K562 (cell line): ENCODE measurements at regions not wholly inside any gene's neighbourhood (a gene's known extent, or its start where the extent isn't known, plus 50 kb on each side); places are given as distances from the start of the nearest gene placed in this dataset.

ENCODE experiments used
- CTBP1 ChIP-seq: fragments of 450-650 bp; IDR thresholded peaks from 2 replicates; pipeline ENCODE4 v1.6.1; 2016; ENCODE audit warnings: borderline replicate concordance
- HDAC1 ChIP-seq, 2 experiments: fragments of 450-650 bp; IDR thresholded peaks; 2 replicates each; pipeline ENCODE4 v1.6.1; 2016 to 2017; ENCODE audit warnings: inconsistent platforms in 1 of 2, mild to moderate bottlenecking in 1 of 2, moderate library complexity in 1 of 2
- MBD2 ChIP-seq: sonication (generic); IDR thresholded peaks from 2 replicates; pipeline ENCODE4 v1.6.1; 2016; ENCODE audit warnings: low read depth, borderline replicate concordance
- MYC ChIP-seq, 2 experiments: fragments of 250-450 bp in 1 of 2; sonication (Bioruptor Pico) in 1 of 2; IDR thresholded peaks; 2 replicates each; pipeline versions ENCODE4 v1.5.1 to v1.6.1; 2012 to 2021; ENCODE audit warnings: low read depth in 2 of 2, borderline replicate concordance in 1 of 2, improper control_type of control experiment in 1 of 2, low read length in 1 of 2, mild to moderate bottlenecking in 1 of 2, moderate library complexity in 1 of 2
- NONO ChIP-seq, 2 experiments: fragments of 200-400 bp in 1 of 2; fragments of 450-650 bp in 1 of 2; formaldehyde crosslinking in 1 of 2; IDR thresholded peaks; 2 replicates each; pipeline ENCODE4 v1.6.1; 2017; ENCODE audit warnings: low read depth in 2 of 2, mild to moderate bottlenecking in 2 of 2, moderate library complexity in 2 of 2, low read length in 1 of 2
- OTX1 ChIP-seq: fragments of 450-650 bp; formaldehyde crosslinking; IDR thresholded peaks from 2 replicates; pipeline ENCODE4 v1.4.0; 2022; ENCODE audit warnings: mild to moderate bottlenecking
- PYGO2 ChIP-seq: fragments of 450-650 bp; IDR thresholded peaks from 2 replicates; pipeline ENCODE4 v1.6.1; 2016; ENCODE audit warnings: mild to moderate bottlenecking, missing genetic modification characterization, moderate library complexity, missing compliant biosample characterization
- RAD51 ChIP-seq: fragments of 450-650 bp; IDR thresholded peaks from 2 replicates; pipeline ENCODE4 v1.7.1; 2016; ENCODE audit warnings: low read depth, mild to moderate bottlenecking, borderline replicate concordance
- SRF ChIP-seq, 2 experiments: fragments of 250-450, 450-650 bp in 1 of 2; sonication (Bioruptor Pico) in 1 of 2; sonication (generic) in 1 of 2; formaldehyde crosslinking; IDR thresholded peaks; 2 replicates each; pipeline versions ENCODE4 v1.5.0 to v1.5.1; 2020 to 2022; ENCODE audit warnings: mild to moderate bottlenecking in 1 of 2, missing genetic modification reagents in 1 of 2
- ZFP1 ChIP-seq: fragments of 450-650 bp; formaldehyde crosslinking; IDR thresholded peaks from 2 replicates; pipeline ENCODE4 v1.4.0; 2020; ENCODE audit warnings: mild to moderate bottlenecking, mixed read lengths
- ZNF274 ChIP-seq: IDR thresholded peaks from 2 replicates; pipeline ENCODE4 v1.6.1; 2011; ENCODE audit warnings: low read depth, mild to moderate bottlenecking, low read length, moderate library complexity, borderline replicate concordance
- ZNF583 ChIP-seq: fragments of 250-450 bp; sonication (Bioruptor Pico); IDR thresholded peaks from 2 replicates; pipeline ENCODE4 v1.4.0; 2020
- TF ChIP-seq, protein P1 (sequence below): fragments of 450-650 bp; formaldehyde crosslinking; conservative IDR thresholded peaks from 2 replicates; pipeline ENCODE4 v1.4.0; 2022; ENCODE audit warnings: mild to moderate bottlenecking, missing genetic modification characterization
- TF ChIP-seq, protein P2 (sequence below): fragments of 250-450 bp; sonication (Bioruptor Pico); IDR thresholded peaks from 2 replicates; pipeline ENCODE4 v1.5.0; 2021; ENCODE audit warnings: mild to moderate bottlenecking, moderate library complexity
- TF ChIP-seq, protein P3 (sequence below): fragments of 250-450 bp; sonication (Bioruptor Pico); IDR thresholded peaks from 2 replicates; pipeline ENCODE4 v1.5.0; 2021
- TF ChIP-seq, protein P4 (sequence below), 2 experiments: IDR thresholded peaks; 2 replicates each; pipeline ENCODE4 v1.6.1; 2012; ENCODE audit warnings: improper control_type of control experiment in 2 of 2, low read depth in 2 of 2, low read length in 2 of 2, borderline replicate concordance in 1 of 2

DNA sequence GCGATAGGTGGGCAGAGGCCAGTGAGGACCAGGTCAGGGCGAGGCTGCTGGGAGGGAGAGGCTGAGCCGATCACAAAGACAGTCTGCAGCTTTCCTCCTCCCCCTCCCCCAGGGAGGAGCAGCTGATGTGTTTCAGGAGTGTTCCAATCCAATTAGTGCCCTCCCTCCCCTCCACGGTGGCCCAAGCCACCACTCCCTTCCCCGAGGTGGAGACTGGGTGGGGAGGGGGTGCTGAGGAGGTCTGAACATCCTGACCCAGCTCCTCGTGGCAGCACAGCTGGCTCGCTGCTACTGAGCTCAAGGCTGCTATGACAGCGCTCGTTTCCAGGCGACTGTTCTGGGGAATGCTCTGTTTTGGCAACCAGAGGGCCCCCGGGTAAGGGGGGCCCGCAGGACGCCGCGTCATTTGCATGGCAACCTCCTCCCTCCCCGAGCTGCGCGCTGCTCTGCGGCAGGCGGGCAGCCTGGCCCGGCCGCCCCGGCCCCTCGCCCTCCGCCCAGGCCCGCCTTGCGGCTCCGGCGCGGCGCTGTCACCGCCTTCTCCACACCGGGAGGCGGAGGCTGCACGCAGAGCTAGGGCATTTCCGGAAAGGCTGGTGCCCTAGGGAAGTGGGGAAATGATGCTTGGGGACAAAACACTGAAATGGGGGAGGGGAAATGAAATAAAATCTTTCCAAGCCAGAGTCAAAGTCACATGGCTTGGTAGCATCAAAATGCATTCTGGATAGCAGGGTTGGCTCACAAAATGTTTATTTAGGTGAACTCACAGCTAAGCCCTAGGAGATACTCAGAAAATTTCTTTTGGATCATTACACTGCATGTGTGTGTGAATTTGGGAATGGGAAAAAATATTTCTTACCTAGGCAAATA is 67.4 kb upstream of the PIM1 start (continued):
- TF ChIP-seq, protein P1, sequence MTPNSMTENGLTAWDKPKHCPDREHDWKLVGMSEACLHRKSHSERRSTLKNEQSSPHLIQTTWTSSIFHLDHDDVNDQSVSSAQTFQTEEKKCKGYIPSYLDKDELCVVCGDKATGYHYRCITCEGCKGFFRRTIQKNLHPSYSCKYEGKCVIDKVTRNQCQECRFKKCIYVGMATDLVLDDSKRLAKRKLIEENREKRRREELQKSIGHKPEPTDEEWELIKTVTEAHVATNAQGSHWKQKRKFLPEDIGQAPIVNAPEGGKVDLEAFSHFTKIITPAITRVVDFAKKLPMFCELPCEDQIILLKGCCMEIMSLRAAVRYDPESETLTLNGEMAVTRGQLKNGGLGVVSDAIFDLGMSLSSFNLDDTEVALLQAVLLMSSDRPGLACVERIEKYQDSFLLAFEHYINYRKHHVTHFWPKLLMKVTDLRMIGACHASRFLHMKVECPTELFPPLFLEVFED, result no peak
- peak; percentile 79 for TF ChIP-seq MYC (IDR thresholded peaks at IDR 0.05; ENCODE audit: low read depth, low read length)
- TF ChIP-seq MYC (CRISPR knock-in tag; IDR thresholded peaks at IDR 0.05; ENCODE audit: borderline replicate concordance, low read depth), result no peak
- TF ChIP-seq ZNF274, result no peak
- TF ChIP-seq, protein P2, sequence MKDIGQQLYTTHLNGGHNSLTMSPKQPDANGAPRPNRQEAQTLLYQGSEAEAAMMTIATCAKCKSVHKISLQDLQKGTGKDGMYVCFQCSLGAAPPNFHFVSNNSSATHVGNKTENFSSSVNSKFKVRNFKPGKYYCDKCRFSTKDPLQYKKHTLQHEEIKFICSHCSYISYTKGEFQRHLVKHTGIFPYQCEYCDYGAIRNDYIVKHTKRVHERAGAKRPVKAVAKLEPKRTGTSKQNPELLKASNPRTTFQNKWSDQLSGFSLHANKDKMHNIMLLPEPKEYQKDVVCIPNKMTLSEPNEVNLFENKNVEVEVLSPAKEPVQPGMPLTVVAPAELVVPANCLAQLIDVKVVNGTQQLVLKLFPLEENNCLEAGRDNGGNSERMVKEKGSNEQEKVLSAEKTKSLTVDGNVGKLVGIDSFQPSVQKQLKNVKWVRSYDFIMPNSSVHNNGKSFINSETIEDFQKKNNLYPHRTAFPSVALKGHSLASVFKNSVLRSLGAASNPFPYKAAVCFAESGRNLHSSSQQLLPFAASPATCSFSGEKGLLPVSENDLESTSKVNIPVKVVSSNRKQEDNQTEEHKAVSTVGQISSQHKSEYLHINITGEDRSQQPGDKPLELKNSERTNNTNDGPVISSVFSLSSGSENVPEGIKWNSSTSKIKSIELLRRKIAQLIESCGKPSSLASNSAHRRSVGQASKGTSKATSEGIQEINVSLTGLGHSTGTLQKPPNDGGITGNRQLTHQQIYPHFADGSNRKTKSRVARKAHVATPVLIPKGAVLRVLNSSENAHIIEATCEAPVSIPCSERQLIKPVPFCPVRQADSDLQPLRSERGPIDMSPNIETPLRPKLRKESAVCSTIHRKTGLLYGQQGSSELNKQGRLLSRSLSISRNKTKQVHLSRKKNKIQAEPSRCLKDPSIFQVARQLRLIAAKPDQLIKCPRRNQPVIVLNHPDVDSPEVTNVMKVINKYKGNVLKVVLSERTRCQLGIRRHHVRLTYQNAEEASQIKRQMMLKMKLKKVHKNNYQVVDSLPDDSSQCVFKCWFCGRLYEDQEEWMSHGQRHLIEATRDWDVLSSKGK (CRISPR knock-in tag), result no peak
- 0 out of 2 replicates have a peak, but pooled peaks have one; percentile 24 for TF ChIP-seq RAD51
- TF ChIP-seq ZFP1 (CRISPR knock-in tag), result no peak
- no peak for TF ChIP-seq OTX1 (CRISPR knock-in tag)
- TF ChIP-seq, protein P3, sequence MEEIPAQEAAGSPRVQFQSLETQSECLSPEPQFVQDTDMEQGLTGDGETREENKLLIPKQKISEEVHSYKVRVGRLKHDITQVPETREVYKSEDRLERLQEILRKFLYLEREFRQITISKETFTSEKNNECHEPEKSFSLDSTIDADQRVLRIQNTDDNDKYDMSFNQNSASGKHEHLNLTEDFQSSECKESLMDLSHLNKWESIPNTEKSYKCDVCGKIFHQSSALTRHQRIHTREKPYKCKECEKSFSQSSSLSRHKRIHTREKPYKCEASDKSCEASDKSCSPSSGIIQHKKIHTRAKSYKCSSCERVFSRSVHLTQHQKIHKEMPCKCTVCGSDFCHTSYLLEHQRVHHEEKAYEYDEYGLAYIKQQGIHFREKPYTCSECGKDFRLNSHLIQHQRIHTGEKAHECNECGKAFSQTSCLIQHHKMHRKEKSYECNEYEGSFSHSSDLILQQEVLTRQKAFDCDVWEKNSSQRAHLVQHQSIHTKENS (CRISPR knock-in tag), result no peak
- TF ChIP-seq, protein P4, sequence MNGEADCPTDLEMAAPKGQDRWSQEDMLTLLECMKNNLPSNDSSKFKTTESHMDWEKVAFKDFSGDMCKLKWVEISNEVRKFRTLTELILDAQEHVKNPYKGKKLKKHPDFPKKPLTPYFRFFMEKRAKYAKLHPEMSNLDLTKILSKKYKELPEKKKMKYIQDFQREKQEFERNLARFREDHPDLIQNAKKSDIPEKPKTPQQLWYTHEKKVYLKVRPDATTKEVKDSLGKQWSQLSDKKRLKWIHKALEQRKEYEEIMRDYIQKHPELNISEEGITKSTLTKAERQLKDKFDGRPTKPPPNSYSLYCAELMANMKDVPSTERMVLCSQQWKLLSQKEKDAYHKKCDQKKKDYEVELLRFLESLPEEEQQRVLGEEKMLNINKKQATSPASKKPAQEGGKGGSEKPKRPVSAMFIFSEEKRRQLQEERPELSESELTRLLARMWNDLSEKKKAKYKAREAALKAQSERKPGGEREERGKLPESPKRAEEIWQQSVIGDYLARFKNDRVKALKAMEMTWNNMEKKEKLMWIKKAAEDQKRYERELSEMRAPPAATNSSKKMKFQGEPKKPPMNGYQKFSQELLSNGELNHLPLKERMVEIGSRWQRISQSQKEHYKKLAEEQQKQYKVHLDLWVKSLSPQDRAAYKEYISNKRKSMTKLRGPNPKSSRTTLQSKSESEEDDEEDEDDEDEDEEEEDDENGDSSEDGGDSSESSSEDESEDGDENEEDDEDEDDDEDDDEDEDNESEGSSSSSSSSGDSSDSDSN (IDR thresholded peaks at IDR 0.05; ENCODE audit: borderline replicate concordance in 1 of 2, low read depth in 2 of 2, low read length in 2 of 2), result peak; percentile 72 to 91; a peak in 3 of 4 replicates
- TF ChIP-seq MBD2, result no peak
- TF ChIP-seq PYGO2 (tag), result no peak
- TF ChIP-seq CTBP1, result peak; percentile 92
- TF ChIP-seq NONO (IDR thresholded peaks at IDR 0.05; ENCODE audit: low read depth in 2 of 2, low read length in 1 of 2), result peak in 1 of 2 experiments; percentile 77; a peak in 1 of 4 replicates
- TF ChIP-seq HDAC1 (IDR thresholded peaks at IDR 0.05), result peak in 1 of 2 experiments; percentile 71; a peak in 2 of 4 replicates
- TF ChIP-seq SRF (CRISPR knock-in tag; IDR thresholded peaks at IDR 0.05), result peak; percentile 2 to 31; a peak in 1 of 4 replicates
- peak; percentile 77 for TF ChIP-seq ZNF583 (CRISPR knock-in tag)
